ENCODE measurements at regions not wholly inside any gene's neighbourhood (a gene's known extent, or its start where the extent isn't known, plus 50 kb on each side); places are given as distances from the start of the nearest gene placed in this dataset.
A peak's percentile ranks its signal among the peaks of the same experiment; 100 is the strongest.

GRCh38 chr5:100430268-100431195 is 104.6 kb upstream of the FAM174A start:
- peak; percentile 95 for TF ChIP-seq CTCF (conservative IDR thresholded peaks at IDR 0.05; ENCODE audit: low read depth, low read length)
- no peak for TF ChIP-seq EZH2phosphoT487 (IDR thresholded peaks at IDR 0.05; ENCODE audit: borderline replicate concordance, low read length)

All from PC-3 (cell line).